ENCODE measurements at regions not wholly inside any gene's neighbourhood (a gene's known extent, or its start where the extent isn't known, plus 50 kb on each side); places are given as distances from the start of the nearest gene placed in this dataset.
"Not testable (repeated sequence)": the region's sequence is repeated elsewhere in the genome, so short reads cannot be mapped to it uniquely, and the experiment has no call there.

GRCh38 chr5:90264689-90265544 is 144.6 kb downstream of the CETN3 start:
- intact Hi-C loops (cut with DNase I), result loop anchor here (5.0 to 10.0 kb wide), 4 partner anchors 280 to 1383 kb away; partner anchors contain the start of gene MEF2C
- DNase-seq (ENCODE audit: low spot score in 2 of 2), result peak in 1 of 2 donors; percentile 71
- peak overlapping the region in 1 of 2 donors; percentile 29 for H3K4me3 ChIP-seq
- peak; percentile 75 to 94 (median 92) for TF ChIP-seq CTCF (IDR thresholded peaks at IDR 0.05)
- H3K27me3 ChIP-seq, result no peaks in the 10 kb centered on the region
- no peaks in the 10 kb centered on the region for H3K36me3 ChIP-seq
- H3K9me3 ChIP-seq, result no peaks in the 10 kb centered on the region
- H3K27ac ChIP-seq, result no peak overlapping the region
- peaks cover 0 to 12% of the 10 kb centered on the region in 2 donors for H3K4me1 ChIP-seq

GRCh38 chr5:90263102-90263820 is 146.3 kb downstream of the CETN3 start:
- H3K27ac ChIP-seq, result peak overlapping the region; percentile 1 to 29
- no peaks in the 10 kb centered on the region for H3K36me3 ChIP-seq
- H3K27me3 ChIP-seq, result no peaks in the 10 kb centered on the region
- no peak overlapping the region for H3K4me3 ChIP-seq
- intact Hi-C loops (cut with DNase I), result loop anchor here (10.0 kb wide), 2 partner anchors 278 to 328 kb away; no protein-coding TSS in a partner anchor
- no peak for DNase-seq (ENCODE audit: low spot score in 2 of 2)
- no peaks in the 10 kb centered on the region for H3K9me3 ChIP-seq
- no peak for TF ChIP-seq CTCF (IDR thresholded peaks at IDR 0.05)
- peaks cover 0 to 12% of the 10 kb centered on the region in 2 donors for H3K4me1 ChIP-seq

GRCh38 chr5:90251447-90251846 is 158.1 kb downstream of the CETN3 start:
- H3K9me3 ChIP-seq, result no peaks in the 10 kb centered on the region
- no peak for TF ChIP-seq CTCF (IDR thresholded peaks at IDR 0.05)
- H3K4me3 ChIP-seq, result no peak overlapping the region
- no peaks in the 10 kb centered on the region for H3K36me3 ChIP-seq
- intact Hi-C loops (cut with DNase I), result no loop called here
- no peak for DNase-seq (ENCODE audit: low spot score in 2 of 2)
- H3K27ac ChIP-seq, result no peak overlapping the region
- no peaks in the 10 kb centered on the region for H3K4me1 ChIP-seq
- H3K27me3 ChIP-seq, result no peaks in the 10 kb centered on the region

- Histone ChIP-seq H3K27ac (no peak overlapping the region), H3K36me3 (no peaks in the 10 kb centered on the region), H3K9me3 (no peaks in the 10 kb centered on the region), H3K4me3 (no peak overlapping the region), H3K4me1 (no peaks in the 10 kb centered on the region), H3K27me3 (no peaks in the 10 kb centered on the region)
- no peak for TF ChIP-seq CTCF (IDR thresholded peaks at IDR 0.05)
- intact Hi-C loops (cut with DNase I), result no loop called here
- no peak for DNase-seq (ENCODE audit: low spot score in 2 of 2)
Measured at GRCh38 chr5:90248640-90249039, 160.9 kb downstream of the CETN3 start.

- H3K36me3 ChIP-seq; H3K4me1 ChIP-seq; H3K27me3 ChIP-seq; intact Hi-C loops (cut with DNase I); H3K27ac ChIP-seq; H3K9me3 ChIP-seq; H3K4me3 ChIP-seq; DNase-seq (ENCODE audit: low spot score in 2 of 2): not testable (repeated sequence)
Measured at GRCh38 chr5:90243848-90244247, 165.7 kb downstream of the CETN3 start.

GRCh38 chr5:90233476-90233875 is 176.1 kb downstream of the CETN3 start:
- Histone ChIP-seq H3K36me3 (no peaks in the 10 kb centered on the region), H3K27me3 (no peaks in the 10 kb centered on the region), H3K4me3 (peak overlapping the region in 1 of 2 donors; percentile 26), H3K9me3 (no peaks in the 10 kb centered on the region), H3K4me1 (peaks cover 0 to 22% of the 10 kb centered on the region in 2 donors), H3K27ac (peak overlapping the region; percentile 65 to 68)
- intact Hi-C loops (cut with DNase I), result loop anchor here (5.0 kb wide), 1 partner anchor 96 kb away; no protein-coding TSS in a partner anchor
- DNase-seq (ENCODE audit: low spot score in 2 of 2), result no peak
- TF ChIP-seq CTCF (IDR thresholded peaks at IDR 0.05), result no peak
